HG02763 (cell line): ENCODE measurements at regions not wholly inside any gene's neighbourhood (a gene's known extent, or its start where the extent isn't known, plus 50 kb on each side); places are given as distances from the start of the nearest gene placed in this dataset.
"Not testable (repeated sequence)": the region's sequence is repeated elsewhere in the genome, so short reads cannot be mapped to it uniquely, and the experiment has no call there.

Source experiments
- ATAC-seq: cut with Tn5 transposase; IDR thresholded peaks from one replicate; pipeline ENCODE4 v1.9.1; 2021; ENCODE audit warnings: mild to moderate bottlenecking, moderate library complexity; ENCODE audit not compliant: unreplicated experiment

- no peak for ATAC-seq
These were observed 159.1 kb upstream of the PREP start for GRCh38 chr6:105562027-105562426.

DNA sequence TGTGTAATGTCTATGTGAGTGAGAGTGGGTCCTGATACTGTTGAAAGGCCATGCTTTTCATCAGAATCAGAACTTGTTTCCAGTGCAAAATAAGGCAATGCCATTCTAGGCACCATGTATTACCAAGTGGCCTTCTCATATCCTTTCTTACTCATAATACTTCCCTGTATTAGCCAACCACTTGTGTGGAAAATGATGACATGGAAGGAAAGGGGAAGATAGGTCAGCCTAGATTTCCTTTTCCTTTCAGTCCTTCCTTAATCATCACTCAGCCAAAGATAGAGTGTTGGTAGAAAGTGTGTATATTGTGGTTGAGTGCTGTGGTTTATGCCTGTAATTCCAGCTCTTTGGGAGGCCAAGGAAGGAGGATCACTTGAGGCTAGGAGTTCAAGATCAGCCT, 158.6 kb upstream of the PREP start:
- no peak for ATAC-seq

DNA sequence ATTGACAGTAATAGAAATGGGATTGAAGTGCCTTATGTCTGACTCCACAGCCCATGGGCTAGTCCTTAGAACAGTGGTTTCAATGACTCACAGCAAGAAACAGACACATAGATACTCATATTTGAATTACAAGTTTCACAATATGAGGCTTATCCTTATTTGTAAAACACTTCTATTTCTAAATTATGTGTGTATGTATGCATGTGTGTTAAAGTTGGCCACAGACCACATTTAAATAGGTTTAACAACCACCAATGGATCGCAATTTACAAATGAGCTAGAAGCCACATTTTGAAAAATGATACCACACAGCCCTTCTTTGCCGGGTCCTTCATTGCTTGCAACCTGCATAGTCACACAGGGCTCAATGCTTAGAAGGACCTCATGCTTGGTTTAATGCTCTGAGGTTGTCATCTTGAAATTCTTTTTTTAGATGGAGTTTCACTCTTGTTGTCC, 157.8 kb upstream of the PREP start:
- peak; percentile 94 for ATAC-seq

- ATAC-seq = no peak
These were observed 154.4 kb upstream of the PREP start for GRCh38 chr6:105557291-105557690.

- no peak for ATAC-seq
These were observed 150.3 kb upstream of the PREP start for GRCh38 chr6:105553171-105553570.

GRCh38 chr6:105550955-105551620, 148.2 kb upstream of the PREP start:
- no peak for ATAC-seq

- ATAC-seq = no peak
These were observed 143.9 kb upstream of the PREP start for GRCh38 chr6:105546754-105547153.

DNA sequence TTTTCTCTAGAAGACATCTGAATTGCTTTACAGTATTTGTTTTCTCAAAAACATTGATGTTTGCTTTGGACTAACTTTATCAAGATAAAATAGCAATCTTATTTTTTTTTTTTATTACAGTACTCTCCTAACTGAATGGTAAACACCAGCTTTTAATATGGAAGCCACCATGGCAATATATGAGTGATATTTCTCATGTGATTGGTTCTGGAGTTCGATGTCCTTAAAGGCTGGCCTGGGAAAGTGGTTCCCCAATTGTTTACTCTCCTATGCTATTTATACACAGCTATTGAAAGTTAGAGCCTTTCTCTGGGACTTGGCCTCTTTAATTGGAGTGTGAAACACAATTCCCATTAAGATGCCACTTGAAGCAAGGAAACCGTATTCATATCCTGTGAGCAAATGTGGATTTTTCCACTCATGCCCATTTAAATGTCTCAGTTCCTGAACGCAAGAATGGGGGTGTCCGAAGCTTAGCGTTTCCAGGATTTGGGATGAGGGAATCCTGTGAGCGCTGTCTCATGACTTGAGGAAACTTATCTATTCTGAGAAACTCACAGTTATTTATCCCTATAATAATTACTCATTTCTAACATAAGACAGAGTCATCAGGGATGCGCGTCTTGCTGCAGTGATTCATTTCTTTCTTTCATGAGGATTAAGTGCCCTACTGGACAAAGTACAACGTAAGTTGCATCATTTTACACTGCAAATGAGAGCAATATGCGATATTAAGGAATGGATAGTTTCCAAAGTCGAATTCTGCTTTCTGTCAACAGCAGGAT, 143.3 kb upstream of the PREP start:
- no peak for ATAC-seq

- no peak for ATAC-seq
These were observed 142.5 kb upstream of the PREP start for GRCh38 chr6:105545228-105545920.

GRCh38 chr6:105539911-105540310, 137.0 kb upstream of the PREP start:
- ATAC-seq = no peak

GRCh38 chr6:105537981-105538578, 135.2 kb upstream of the PREP start:
- no peak for ATAC-seq

GRCh38 chr6:105536961-105537360, 134.1 kb upstream of the PREP start:
- ATAC-seq = no peak

- ATAC-seq = no peak
These were observed 130.4 kb upstream of the PREP start for GRCh38 chr6:105533301-105533700.

DNA sequence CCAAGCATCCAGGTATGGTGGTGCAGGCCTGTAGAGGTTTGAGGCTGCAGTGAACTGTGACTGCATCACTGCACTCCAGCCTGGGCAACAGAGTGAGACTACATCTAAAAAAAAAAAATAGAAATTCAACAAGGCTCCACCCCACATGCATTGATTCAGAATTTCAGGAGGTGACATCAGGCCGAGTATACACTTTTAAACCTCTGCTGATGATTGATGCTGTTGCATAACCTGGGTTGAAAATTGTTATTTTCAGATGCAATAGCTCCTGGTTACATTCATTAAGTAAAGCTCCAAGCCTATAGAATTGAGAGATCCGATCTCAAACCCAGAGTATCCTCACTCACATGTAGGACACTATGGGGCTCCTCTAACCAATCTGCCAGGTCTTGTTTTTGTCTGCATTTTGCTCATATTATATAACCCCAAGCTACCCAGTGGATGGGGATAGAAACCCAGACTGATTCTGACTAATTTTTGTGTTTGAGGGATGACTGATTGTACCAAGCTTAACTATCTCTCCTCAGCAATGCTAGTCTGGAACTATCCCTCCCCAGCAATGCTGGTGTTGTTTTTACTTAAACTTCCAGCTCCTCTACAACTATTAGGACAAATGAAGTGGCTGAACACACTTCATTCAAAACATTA, 123.5 kb upstream of the PREP start:
- ATAC-seq = no peak

GRCh38 chr6:105522626-105523322, 119.9 kb upstream of the PREP start:
- no peak for ATAC-seq

- ATAC-seq = no peak
These were observed 117.1 kb upstream of the PREP start for GRCh38 chr6:105519954-105520353.

DNA sequence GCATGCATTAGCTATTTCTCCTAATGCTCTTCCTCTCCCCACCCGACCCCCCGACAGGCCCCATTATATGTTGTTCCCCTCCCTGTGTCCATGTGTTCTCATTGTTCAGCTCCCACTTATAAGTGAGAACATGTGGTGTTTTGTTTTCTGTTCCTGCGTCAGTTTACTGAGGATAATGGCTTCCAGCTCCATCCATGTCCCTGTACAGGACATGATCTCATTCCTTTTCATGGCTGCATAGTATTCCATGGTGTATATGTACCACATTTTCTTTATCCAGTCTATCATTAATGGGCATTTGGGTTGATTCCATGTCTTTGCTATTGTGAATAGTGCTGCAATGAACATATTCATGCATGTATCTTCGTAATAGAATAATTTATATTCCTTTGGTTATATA, 116.1 kb upstream of the PREP start:
- ATAC-seq = not testable (repeated sequence)

DNA sequence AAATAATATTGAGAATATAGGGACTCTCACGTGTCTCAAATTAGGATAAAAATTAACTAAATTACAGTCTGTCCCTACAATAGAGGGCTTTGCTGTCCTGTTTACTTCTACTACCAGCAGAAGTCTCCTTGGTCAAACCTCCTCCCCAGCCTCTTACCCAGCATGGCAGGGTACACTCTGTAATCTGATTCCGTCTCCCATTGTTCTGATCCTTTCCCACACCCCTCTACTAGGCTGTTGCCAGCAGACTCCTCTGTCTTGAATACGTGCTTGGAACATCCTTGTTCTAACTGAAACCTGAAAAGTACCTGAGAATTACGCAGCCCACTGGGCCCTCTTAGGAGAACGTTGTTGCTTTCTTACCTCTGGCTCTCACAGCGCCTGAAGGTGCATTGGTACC, 112.2 kb upstream of the PREP start:
- ATAC-seq = no peak

DNA sequence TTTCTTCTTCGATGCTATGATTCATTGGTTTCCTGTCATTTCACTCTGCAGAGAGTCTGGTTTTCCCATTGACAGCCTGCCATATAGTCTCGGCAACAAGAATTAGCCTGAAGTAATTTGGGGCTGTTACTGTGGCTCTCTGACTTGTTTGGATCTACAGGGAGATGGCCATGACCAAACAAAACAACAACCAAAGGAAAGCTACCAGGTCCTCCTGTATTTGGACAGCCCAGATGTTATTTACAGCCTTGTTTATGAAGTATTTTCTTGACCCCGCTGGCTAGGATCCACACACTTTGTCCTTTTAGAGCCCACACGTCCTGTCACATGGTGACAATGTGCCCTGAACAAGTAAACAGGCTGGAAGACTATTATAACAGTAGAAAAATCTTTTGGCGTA, 111.4 kb upstream of the PREP start:
- ATAC-seq = no peak

DNA sequence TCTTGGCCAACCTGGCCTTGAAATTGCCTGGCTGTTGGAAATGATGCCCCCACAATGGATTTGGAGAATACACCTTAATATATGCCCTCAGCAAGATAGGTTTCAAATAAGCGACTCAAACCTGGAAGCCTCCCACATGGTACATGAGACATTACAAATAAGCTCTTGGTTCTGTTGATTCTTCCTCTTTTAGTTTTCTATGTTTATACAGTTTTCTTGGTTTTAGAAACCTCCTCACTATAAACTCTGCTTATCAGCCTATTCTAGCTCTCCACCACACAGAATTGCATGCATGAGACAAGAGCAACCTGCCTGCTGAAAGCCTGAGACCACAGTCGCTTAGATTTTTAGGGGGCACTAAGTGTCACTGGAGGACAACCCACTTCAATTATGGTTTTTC, 108.8 kb upstream of the PREP start:
- ATAC-seq = no peak
